Calu3 (cell line): ENCODE measurements at regions not wholly inside any gene's neighbourhood (a gene's known extent, or its start where the extent isn't known, plus 50 kb on each side); places are given as distances from the start of the nearest gene placed in this dataset.

Experiments used
- BruUV-seq: library from RNA; stranded (reverse); fragments of 400-500 nt; replicated peaks from 2 replicates; lab custom pipeline; 2021; lab: Mats Ljungman, UMichigan
- CTCF ChIA-PET: fragments of 300-600 bp; sonication (Branson Sonifier 250); formaldehyde crosslinking; loops from one replicate; lab custom pipeline; 2022; ENCODE audit warnings: antibody characterized with exemption; lab: Charles Lee
- DNase-seq: peaks from one replicate; pipeline ENCODE4 v3.0.0; 2022
- H3K27ac Mint-ChIP-seq: one replicate; pipeline ENCODE4 v1.8.0; 2022; ENCODE audit warnings: mixed read lengths; ENCODE audit not compliant: unreplicated experiment
- H3K27me3 Mint-ChIP-seq: one replicate; pipeline ENCODE4 v1.8.0; 2022; ENCODE audit warnings: mixed read lengths; ENCODE audit not compliant: unreplicated experiment
- H3K36me3 Mint-ChIP-seq: one replicate; pipeline ENCODE4 v1.8.0; 2022; ENCODE audit warnings: mild to moderate bottlenecking, moderate library complexity, mixed read lengths; ENCODE audit not compliant: insufficient read depth, unreplicated experiment
- H3K4me1 Mint-ChIP-seq: one replicate; pipeline ENCODE4 v1.8.0; 2022; ENCODE audit warnings: mild to moderate bottlenecking, low read depth, mixed read lengths; ENCODE audit not compliant: unreplicated experiment
- H3K4me3 Mint-ChIP-seq: one replicate; pipeline ENCODE4 v1.8.0; 2022; ENCODE audit warnings: mild to moderate bottlenecking, low read depth, moderate library complexity, mixed read lengths; ENCODE audit not compliant: unreplicated experiment
- H3K9me3 Mint-ChIP-seq: one replicate; pipeline ENCODE4 v1.8.0; 2022; ENCODE audit warnings: low read depth, mixed read lengths; ENCODE audit not compliant: unreplicated experiment
- CTCF ChIP-seq: fragments of 200-600 bp; IDR thresholded peaks from one replicate; pipeline ENCODE4 v1.8.0; 2022; ENCODE audit warnings: antibody characterized with exemption; ENCODE audit not compliant: unreplicated experiment
- intact Hi-C: fragments of 100-400 bp; cut with micrococcal nuclease; formaldehyde crosslinking; loops from one replicate; pipeline ENCODE4 v1.10.0; 2022; ENCODE audit not compliant: unreplicated experiment

- CTCF ChIA-PET, result no interaction called here
- no peak overlapping the region for H3K4me3 Mint-ChIP-seq
- H3K4me1 Mint-ChIP-seq, result no peaks in the 10 kb centered on the region
- no peak for TF ChIP-seq CTCF
- no peaks in the 10 kb centered on the region for H3K27me3 Mint-ChIP-seq
- no TSS peak for BruUV-seq
- H3K27ac Mint-ChIP-seq, result no peak overlapping the region
- H3K36me3 Mint-ChIP-seq, result no peaks in the 10 kb centered on the region
- intact Hi-C loops, result loop anchor here (5.0 kb wide), 1 partner anchor 79 kb away; no protein-coding TSS in a partner anchor
- H3K9me3 Mint-ChIP-seq, result peaks cover 5% of the 10 kb centered on the region
- DNase-seq, result no peak
These were observed 690.7 kb upstream of the PCDH15 start for GRCh38 chr10:55491712-55492111.

- no peaks in the 10 kb centered on the region for H3K27me3 Mint-ChIP-seq
- no peaks in the 10 kb centered on the region for H3K36me3 Mint-ChIP-seq
- no peak for TF ChIP-seq CTCF
- H3K4me3 Mint-ChIP-seq, result no peak overlapping the region
- no peak overlapping the region for H3K27ac Mint-ChIP-seq
- CTCF ChIA-PET, result no interaction called here
- H3K9me3 Mint-ChIP-seq, result peaks cover 6% of the 10 kb centered on the region
- intact Hi-C loops, result no loop called here
- H3K4me1 Mint-ChIP-seq, result no peaks in the 10 kb centered on the region
- DNase-seq, result no peak
- BruUV-seq, result no TSS peak
These were observed 684.8 kb upstream of the PCDH15 start for GRCh38 chr10:55485827-55486226.

- CTCF ChIA-PET, result no interaction called here
- no peaks in the 10 kb centered on the region for H3K4me1 Mint-ChIP-seq
- no peak overlapping the region for H3K27ac Mint-ChIP-seq
- no peak for DNase-seq
- H3K4me3 Mint-ChIP-seq, result no peak overlapping the region
- no peaks in the 10 kb centered on the region for H3K27me3 Mint-ChIP-seq
- peaks cover 3% of the 10 kb centered on the region for H3K9me3 Mint-ChIP-seq
- intact Hi-C loops, result no loop called here
- no peak for TF ChIP-seq CTCF
- no TSS peak for BruUV-seq
- H3K36me3 Mint-ChIP-seq, result no peaks in the 10 kb centered on the region
These were observed 675.1 kb upstream of the PCDH15 start for GRCh38 chr10:55476129-55476528.

- DNase-seq, result no peak
- Mint-ChIP-seq H3K4me1 (no peaks in the 10 kb centered on the region), H3K27me3 (no peaks in the 10 kb centered on the region), H3K4me3 (no peak overlapping the region), H3K27ac (no peak overlapping the region), H3K9me3 (peaks cover 2% of the 10 kb centered on the region), H3K36me3 (no peaks in the 10 kb centered on the region)
- no TSS peak for BruUV-seq
- intact Hi-C loops, result no loop called here
- CTCF ChIA-PET, result no interaction called here
- no peak for TF ChIP-seq CTCF
These were observed 673.2 kb upstream of the PCDH15 start for GRCh38 chr10:55474258-55474657.
